ENCODE measurements at regions not wholly inside any gene's neighbourhood (a gene's known extent, or its start where the extent isn't known, plus 50 kb on each side); places are given as distances from the start of the nearest gene placed in this dataset.
"Not testable (repeated sequence)": the region's sequence is repeated elsewhere in the genome, so short reads cannot be mapped to it uniquely, and the experiment has no call there.

DNA sequence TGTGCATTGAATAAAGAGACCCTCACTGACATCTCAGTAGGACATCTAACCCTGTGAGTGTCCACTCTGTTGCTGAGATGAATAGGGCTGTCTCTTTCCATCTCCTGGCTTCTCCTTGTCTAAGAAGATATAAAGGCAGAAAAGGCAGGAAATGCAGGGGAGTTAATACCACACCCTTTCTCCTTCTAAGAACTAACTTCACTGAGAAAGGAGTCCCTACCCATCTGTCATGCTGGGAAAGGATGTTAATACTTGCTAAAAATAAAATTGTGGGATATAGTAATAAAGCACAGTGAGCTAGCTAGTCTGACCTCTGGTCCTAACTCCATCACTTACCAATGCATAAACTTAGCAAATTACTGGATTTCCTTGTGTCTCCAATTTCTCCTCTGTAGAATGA, 213.9 kb upstream of the FIGN start:
- no peak for DNase-seq (ENCODE audit: low read depth)

GRCh38 chr2:163944347-163944737, 208.5 kb upstream of the FIGN start:
- DNase-seq (ENCODE audit: low read depth): no peak

DNA sequence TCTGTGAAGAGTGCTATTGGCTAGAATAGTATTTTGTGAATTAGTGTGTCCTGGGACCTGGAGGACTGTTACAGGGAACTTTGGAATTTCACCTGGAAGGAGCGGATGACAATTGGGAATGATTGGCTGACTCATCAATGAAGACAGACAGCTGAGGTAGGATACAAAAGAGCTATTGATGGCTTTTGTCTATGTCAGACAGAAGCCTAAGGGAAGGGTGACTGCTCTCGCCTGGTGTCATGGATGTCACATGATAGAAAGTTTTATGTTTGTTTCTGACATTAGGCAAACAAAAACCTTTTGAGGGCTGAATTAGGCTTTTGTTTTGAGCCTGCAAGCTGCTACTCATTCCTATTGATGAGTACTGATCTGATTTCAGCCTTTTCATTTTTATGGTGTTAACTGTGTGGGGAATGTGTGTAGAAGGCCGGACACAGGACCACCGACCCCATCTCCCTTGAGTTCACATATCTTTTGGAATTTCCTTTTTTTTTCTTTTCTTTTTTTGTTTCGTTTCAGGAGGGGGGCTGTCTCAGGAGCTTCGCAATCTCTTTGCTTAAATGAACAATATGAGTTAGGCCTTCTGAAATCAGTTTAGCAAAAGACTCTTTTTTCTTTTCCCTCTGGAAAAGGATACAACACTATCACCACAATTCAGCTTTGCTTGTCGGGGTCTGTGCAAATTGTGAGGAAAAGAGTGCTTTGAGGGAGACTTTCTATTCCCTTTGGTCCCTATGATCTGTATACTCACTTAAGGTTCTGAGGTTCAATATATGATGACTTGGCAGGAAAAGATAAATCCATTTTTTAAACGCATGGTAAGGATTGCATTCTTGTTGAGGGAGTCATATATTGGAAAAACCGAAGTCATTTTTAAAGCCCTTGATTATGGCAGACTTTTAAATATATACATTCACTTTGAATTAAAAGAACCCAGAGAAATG, 207.9 kb upstream of the FIGN start:
- DNase-seq (ENCODE audit: low read depth): no peak

DNA sequence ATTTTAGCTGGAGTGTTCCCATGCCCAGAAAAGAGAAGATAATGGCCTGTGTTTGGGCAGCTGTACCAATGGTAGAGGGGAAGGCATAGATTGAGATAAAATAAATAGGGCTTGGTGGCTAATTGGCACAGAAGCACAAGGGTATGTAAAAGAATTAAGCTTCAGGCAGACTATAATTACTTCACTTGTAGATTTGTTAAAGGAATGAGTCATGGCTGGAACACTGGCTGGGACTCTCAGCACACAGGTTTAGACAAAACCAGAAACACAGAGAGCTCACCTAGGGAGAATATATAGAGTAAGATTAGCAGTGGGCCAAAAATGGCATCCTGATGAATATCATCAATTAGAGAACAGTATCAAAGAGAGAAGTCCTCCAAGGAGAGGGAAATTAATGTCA, 198.3 kb upstream of the FIGN start:
- DNase-seq (ENCODE audit: low read depth): no peak

DNA sequence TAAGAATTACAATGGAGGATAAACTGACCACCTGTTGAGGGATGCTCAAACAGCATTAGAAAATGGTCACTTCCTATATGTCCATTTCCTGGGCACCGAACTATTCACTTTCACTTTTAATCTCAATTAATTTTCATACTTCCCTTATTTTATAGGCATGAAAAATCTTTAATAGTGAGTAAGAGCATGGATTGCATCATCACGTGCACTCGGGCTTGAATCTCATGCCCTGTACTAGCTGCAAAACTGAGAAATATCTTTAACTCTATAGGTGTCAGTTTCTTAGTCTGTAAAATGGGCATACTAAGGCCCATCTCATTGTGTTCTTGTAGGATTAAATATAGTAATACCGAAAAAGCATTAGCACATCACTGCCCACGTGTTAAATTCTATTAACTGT, 183.9 kb upstream of the FIGN start:
- no peak for DNase-seq (ENCODE audit: low read depth)

- not testable (repeated sequence) for DNase-seq (ENCODE audit: low read depth)
Observed at GRCh38 chr2:163914486-163914885, 178.7 kb upstream of the FIGN start.

- DNase-seq (ENCODE audit: low read depth): not testable (repeated sequence)
Observed at GRCh38 chr2:163913532-163913944, 177.7 kb upstream of the FIGN start.

- DNase-seq (ENCODE audit: low read depth): no peak
Observed at GRCh38 chr2:163909411-163910080, 173.7 kb upstream of the FIGN start.

DNA sequence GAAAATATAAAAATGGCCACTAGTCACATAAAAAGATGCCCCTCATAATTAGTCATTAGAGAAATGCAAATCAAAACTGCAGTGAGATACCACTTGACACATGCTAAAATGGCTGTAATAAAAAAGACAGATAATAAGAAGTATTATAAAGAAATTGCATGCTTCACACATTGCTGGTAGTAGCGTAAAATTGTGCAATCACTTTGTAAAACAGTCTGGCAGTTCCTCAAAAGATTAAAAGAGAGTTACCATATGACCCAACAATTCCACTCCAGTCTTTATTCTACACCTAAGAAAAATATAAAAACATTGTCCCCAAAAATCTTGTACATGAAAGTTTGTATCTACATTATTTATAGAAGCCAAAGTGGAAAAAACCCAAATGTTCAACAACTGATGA, 170.6 kb upstream of the FIGN start:
- no peak for DNase-seq (ENCODE audit: low read depth)

DNA sequence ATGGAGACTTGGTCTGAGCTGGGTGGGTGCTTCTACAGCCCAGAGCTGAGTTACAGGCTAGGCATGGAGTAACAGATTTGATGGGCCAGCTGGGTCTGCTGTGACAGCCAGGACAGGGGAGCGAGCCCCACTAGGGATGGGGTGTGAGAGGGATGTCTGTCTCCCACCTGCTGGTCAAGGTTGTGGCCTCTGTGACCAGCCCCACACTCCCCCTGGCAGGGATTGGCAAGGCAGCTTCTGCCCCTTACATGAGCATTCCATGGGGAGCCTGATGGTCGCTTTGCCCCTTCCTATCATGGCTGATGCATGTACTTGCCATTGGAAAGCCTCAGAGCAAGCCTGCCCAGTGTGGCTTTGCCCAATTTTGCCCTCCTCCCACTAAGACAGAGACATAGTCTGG, 162.0 kb upstream of the FIGN start:
- DNase-seq (ENCODE audit: low read depth): no peak

- DNase-seq (ENCODE audit: low read depth): not testable (repeated sequence)
Observed at GRCh38 chr2:163893444-163893843, 157.6 kb upstream of the FIGN start.

DNA sequence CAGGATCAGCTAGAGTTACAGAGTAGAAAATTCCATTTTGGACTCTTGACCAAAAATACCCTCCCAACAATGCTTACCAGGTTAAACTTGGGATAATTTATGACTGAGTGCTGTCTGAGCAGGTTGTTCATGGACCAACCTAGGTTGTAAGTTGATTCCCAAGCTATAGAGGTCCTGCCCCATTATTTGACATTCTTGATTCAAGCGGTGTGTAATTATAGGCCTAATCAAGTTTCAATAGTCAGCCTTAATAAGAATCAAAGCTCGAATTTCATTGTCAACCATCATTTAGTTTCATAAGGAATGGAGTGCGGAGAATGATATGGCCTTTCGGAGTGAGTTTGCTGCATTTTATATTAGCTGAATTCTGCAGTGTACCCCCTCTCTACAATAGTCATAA, 152.8 kb upstream of the FIGN start:
- DNase-seq (ENCODE audit: low read depth): no peak

- DNase-seq (ENCODE audit: low read depth): no peak
Observed at GRCh38 chr2:163887182-163887581, 151.4 kb upstream of the FIGN start.

DNA sequence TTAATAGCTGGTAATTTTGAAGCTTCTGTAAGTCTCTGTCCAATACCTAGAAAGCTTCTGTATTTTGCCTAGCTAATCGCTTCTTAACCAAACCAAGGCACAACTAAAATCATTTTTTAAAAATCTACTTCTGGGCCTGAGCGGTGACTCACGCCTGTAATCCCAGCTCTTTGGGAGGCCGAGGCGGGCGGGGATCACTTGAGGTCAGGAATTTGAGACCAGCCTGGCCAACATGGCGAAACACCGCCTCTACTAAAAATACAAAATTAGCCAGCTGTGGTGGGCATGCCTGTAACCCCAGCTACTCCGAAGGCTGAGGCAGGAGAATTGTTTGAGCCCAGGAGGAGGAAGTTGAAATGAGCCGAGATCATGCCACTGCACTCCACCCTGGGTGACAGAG, 148.6 kb upstream of the FIGN start:
- DNase-seq (ENCODE audit: low read depth): no peak

- DNase-seq (ENCODE audit: low read depth): no peak
Observed at GRCh38 chr2:163878718-163879117, 142.9 kb upstream of the FIGN start.

DNA sequence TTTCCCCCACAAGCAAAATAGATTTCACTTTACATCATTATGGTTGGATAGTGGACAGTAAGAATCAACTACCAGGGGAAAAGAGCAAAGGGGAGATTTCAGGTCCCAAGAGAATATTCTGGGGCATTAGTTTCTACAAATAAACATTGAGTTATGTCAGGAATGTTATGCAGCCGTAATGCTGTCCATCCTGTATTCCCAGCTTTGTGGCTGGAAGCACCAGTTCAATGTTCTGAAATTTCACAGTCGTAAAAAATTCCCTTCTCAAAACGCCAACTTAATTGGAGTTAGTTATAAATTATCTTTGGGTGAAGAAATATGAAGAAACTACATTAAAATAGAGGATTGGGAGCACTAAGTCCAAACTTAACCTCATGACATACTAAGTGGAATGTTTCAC, 141.5 kb upstream of the FIGN start:
- DNase-seq (ENCODE audit: low read depth): peak; percentile 84

DNA sequence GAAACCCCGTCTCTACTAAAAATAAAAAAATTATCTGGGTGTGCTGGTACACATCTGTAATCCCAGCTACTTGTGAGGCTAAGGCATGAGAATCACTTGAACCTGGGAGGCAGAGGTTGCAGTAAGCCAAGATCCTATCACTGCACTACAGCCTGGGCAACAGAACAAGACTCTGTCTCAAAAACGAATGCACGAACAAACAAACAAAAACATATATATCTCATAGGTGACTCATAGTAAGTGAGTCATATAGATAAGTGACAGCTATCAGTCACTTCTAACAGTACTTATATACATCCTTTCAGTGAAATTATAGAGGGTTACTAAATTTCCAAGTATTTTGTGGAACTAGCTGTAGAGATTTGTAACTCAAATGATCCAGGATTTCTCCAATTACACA, 127.3 kb upstream of the FIGN start:
- DNase-seq (ENCODE audit: low read depth): no peak

DNA sequence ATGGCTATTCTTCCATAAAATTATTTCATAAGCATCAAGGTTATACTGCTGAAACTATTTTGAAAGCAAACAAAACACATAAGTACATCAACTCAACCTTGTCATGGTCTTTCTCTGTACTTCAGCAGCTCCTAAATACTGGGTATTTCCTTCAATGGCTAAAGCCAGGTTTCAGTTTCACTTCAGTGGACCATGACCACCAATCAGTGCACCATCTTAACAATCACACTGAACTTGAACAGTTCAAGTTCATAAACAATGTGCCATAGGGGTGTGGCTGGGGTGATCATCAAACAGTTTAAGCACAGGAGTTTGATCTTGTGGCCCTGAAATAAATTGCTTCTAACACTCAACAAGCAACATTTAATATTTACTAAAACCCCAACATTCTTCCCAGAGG, 124.1 kb upstream of the FIGN start:
- DNase-seq (ENCODE audit: low read depth): no peak

- no peak for DNase-seq (ENCODE audit: low read depth)
Observed at GRCh38 chr2:163856941-163857340, 121.1 kb upstream of the FIGN start.

DNA sequence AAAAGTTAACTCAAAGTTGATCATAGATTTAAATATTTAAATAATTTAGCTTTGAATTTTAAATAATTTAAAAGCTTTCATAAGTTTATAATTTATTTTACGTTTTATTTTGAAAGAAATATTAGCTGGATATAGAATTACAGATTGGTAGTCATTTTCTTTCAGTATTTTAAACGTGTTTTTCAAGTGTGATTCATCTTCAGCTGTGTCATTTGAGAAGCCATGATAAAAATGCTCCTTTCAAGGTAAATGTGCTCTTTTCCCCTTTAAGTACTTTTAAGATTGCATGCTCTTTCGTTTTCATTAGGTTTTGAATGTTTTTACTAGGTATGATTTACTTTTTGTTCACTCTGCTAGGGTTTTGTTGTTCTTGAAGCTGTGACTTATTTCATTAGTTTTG, 116.8 kb upstream of the FIGN start:
- no peak for DNase-seq (ENCODE audit: low read depth)

GRCh38 chr2:163849756-163850435, 114.1 kb upstream of the FIGN start:
- no peak for DNase-seq (ENCODE audit: low read depth)

- DNase-seq (ENCODE audit: low read depth): no peak
Observed at GRCh38 chr2:163838890-163839289, 103.1 kb upstream of the FIGN start.

- DNase-seq (ENCODE audit: low read depth): no peak
Observed at GRCh38 chr2:163836167-163836566, 100.4 kb upstream of the FIGN start.

All from GM04503 (cell line).